ENCODE measurements at regions not wholly inside any gene's neighbourhood (a gene's known extent, or its start where the extent isn't known, plus 50 kb on each side); places are given as distances from the start of the nearest gene placed in this dataset.

GRCh38 chr10:2891770-2892124 lies 175.6 kb upstream of the PFKP start:
- no peak for TF ChIP-seq EZH2 (IDR thresholded peaks at IDR 0.05; ENCODE audit: borderline replicate concordance, insufficient read depth, low read depth, low read length, poor library complexity, severe bottlenecking)
- TF ChIP-seq, protein P1, sequence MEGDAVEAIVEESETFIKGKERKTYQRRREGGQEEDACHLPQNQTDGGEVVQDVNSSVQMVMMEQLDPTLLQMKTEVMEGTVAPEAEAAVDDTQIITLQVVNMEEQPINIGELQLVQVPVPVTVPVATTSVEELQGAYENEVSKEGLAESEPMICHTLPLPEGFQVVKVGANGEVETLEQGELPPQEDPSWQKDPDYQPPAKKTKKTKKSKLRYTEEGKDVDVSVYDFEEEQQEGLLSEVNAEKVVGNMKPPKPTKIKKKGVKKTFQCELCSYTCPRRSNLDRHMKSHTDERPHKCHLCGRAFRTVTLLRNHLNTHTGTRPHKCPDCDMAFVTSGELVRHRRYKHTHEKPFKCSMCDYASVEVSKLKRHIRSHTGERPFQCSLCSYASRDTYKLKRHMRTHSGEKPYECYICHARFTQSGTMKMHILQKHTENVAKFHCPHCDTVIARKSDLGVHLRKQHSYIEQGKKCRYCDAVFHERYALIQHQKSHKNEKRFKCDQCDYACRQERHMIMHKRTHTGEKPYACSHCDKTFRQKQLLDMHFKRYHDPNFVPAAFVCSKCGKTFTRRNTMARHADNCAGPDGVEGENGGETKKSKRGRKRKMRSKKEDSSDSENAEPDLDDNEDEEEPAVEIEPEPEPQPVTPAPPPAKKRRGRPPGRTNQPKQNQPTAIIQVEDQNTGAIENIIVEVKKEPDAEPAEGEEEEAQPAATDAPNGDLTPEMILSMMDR (IDR thresholded peaks at IDR 0.05): no peak

Data from B cell (primary cell).